ENCODE measurements at regions not wholly inside any gene's neighbourhood (a gene's known extent, or its start where the extent isn't known, plus 50 kb on each side); places are given as distances from the start of the nearest gene placed in this dataset.

DNA sequence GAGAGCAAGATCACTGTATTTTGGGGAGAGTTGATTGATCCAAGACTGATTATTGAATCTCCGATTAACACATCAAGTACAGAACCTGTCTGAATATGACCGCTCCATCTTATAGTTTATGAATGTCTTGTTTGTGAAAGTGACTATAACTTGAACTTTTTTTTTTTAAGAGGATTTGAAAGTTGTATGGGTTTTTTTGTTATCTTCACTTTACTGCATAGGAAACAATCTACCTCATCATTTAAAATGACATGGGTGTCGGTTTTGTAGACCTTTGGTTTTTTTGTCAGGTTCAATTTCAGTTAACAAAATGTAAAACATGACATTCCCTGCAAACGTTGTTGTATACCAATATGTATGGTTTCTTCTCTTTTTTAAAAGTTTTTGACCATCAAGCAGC lies 103.0 kb upstream of the NUDT6 start:
- FAIRE-seq (no peak), DNase-seq (ENCODE audit: low spot score) (no peak)

DNA sequence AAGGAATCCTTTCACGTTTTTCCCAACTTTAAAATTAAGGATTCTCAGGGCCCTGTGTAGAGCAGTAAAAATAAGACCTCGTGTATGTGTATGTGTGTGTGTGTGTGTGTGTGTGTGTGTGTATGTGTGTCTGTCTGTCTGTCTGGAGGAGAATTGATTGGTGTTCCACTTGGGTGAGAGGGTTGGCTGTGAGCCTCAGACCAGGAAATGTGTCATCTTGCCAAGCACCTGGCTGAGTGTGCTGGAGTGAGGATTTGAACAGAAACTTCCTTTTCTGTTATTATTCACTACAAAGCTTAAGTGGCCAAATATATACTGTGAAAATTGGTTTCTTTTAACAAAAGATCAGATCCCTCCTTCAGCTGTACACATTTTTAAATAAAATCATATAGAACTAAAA lies 103.6 kb upstream of the NUDT6 start:
- FAIRE-seq (peak; percentile 86), DNase-seq (ENCODE audit: low spot score) (peak; percentile 67)

DNA sequence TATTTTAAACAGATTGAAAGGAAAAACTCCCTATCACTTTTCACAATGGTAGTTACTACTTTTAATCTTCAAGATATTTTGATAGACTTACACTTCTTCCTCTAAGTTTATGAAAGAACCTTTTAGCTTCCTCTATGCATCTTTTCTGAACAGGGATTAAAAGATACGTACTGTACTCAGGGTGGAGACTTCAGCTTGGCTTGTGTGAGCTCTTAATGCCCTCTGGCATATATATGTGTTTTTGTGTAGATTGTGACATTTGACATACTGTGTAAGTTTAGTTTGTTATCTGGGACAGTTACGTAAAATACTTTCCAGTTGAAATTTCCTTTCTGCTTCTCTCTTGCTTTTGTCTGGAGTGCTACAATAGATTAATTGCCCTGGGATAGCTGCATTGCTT lies 109.3 kb upstream of the NUDT6 start:
- DNase-seq (ENCODE audit: low spot score) (no peak), FAIRE-seq (no peak)

DNA sequence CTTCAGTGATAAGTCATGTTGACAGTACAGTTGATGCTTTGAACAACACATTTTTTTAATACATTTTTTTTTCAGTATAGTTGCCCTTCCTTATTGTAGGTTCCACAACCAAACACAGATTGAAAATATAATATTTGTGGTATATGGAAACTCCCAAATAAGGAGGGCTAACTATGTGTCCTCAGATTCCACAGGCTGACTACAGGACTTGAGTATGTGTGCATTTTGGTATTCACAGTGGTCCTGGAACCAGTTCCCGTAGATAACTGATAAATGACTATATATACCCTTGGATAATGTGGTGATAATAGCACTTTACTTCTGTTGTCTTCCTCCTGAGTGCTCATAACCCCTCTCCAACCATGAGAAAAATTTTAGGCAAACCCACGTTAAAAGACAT lies 111.6 kb upstream of the NUDT6 start:
- no peak for DNase-seq (ENCODE audit: low spot score)
- FAIRE-seq = no peak

DNA sequence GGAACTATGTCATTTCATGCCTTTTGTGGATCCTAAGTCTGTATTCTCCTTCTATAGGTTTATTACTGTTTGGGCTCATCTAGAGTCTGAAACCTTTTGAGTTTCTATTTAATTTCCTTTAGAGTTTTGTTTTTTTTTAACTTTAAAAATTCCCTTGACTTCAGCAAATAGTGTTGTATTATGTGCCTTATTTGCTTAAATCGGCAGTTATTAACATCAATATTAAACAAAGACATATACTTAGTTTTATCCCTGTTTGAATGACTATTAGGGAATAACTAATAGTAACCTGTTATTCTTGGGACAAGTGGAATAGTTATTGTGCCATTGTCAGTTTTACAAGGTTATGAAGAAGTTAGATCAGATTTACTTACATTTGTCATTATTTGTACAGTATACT lies 112.8 kb upstream of the NUDT6 start:
- no peak for DNase-seq (ENCODE audit: low spot score)
- no peak for FAIRE-seq

DNA sequence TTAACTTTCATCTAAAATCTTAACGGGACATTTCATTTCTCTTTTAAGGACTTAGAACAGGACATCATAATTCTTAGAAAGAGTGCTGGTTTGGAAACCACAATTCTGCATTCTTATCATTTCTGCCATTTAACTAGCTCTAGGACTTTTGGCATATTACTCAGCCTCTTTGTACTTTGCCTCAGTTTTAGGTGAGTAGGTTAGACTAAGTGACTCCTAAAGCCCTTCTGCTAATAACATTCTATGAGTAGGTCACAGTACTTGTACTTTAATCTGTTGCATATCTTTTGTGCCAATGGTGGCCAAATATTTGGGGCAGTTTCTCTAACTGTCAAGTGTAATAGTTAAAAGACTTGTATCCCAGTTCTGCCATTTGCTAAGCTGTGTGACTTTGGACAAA lies 115.4 kb upstream of the NUDT6 start:
- peak; percentile 72 for FAIRE-seq
- DNase-seq (ENCODE audit: low spot score) = peak; percentile 44

DNA sequence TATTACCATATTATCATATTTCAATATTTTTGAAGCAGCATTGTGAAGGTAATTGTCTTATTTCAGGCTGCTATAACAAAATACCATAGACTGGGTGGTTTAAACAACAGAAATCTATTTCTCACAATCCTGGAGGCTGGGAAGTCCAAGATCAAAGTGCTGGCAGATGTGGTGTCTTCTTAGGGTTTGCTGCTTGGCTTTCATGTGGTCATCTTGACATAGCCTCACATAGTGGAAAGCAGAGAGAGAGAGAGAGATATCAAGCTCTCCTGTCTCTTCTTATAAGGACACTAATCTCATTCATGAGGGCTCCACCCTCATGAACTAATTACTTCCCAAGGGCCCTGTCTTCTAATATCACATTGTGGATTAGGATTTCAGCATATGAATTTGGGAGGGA lies 119.7 kb upstream of the NUDT6 start:
- FAIRE-seq = no peak
- DNase-seq (ENCODE audit: low spot score) = no peak

DNA sequence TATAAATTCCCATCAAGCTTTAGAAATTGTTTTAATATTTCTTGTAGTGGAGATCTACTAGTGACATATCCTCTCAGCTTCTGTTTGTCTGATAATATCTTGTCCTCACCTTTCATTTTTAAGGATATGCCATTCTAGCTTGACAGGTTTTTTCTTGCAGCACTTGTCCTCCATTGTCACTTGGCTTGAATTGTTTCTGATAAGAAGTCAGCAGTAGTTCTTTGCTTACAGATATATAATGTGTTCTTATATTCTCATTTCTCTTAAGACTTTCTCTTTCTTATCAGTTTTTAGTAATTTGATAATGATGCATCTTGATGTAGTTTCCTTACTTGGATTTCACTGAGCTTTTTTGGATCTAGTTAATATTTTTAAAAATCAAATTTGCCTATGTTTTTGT lies 120.6 kb upstream of the NUDT6 start:
- DNase-seq (ENCODE audit: low spot score) (no peak), FAIRE-seq (no peak)

DNA sequence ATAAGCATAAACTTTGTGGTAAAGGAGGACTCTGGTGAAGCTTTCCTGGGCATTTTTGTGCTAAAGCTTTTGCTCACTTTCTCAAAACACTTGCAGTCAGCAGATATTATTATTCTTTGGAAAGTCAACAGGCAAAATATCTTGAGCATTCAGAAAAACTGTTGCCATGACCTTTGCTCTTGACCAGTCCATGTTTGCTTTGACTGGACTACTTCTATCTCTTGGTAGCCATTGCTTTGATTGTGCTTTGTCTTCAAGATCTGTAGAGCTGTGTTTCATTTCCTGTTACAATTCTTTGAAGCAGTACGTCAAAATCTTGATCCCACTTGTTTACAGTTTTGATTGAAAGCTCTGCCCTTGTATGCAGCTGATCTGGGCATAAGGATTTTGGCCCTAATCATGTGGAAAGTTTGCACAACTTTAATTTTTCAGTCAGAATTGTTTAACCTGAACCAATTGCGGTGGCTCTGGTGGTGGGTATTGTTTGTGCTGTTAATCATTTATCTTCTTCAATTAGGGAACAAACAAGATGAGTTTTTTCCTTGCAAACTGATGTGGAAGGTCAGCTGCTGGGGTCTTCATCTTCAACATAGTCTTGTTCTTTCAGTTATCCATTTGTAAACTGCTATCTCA lies 121.5 kb upstream of the NUDT6 start:
- FAIRE-seq (no peak), DNase-seq (ENCODE audit: low spot score) (no peak)

DNA sequence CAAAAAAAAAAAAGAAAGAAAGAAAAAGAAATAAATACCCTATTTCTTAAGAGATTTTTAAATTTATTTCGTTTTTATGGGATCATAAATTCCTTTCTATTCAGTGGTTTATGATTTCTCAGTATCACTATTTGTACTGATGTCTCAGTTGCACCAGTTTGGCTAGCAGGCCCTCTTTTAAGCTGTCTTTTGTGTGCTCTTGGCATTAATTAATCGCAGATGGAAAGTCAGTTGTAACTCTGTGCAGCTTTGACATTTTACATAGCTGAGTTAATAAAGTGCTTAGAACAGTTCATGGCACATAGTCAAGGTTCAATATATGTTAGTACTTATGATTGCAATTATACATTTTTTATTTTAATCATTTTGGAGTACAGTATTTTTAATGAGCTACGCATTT lies 123.7 kb upstream of the NUDT6 start:
- DNase-seq (ENCODE audit: low spot score) (no peak), FAIRE-seq (no peak)

DNA sequence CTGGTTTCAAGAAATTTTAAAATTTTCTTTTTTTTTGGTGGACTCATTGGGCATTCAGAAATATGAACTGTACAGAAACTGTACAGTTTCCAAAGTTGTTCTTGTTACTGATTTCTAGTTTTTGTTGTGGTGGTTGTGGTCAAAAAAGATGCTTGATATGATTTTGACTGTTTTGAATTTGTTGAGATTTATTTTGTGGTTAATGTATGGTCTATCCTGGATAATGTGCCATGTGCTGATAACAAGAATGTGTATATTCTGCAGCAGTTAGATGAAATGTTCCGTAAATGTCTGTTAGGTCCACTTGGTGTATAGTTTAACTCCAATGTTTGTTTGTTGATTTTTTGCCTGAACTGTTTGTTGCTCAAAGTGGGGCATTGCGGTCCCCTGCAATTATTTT lies 127.6 kb upstream of the NUDT6 start:
- DNase-seq (ENCODE audit: low spot score) (no peak), FAIRE-seq (no peak)

DNA sequence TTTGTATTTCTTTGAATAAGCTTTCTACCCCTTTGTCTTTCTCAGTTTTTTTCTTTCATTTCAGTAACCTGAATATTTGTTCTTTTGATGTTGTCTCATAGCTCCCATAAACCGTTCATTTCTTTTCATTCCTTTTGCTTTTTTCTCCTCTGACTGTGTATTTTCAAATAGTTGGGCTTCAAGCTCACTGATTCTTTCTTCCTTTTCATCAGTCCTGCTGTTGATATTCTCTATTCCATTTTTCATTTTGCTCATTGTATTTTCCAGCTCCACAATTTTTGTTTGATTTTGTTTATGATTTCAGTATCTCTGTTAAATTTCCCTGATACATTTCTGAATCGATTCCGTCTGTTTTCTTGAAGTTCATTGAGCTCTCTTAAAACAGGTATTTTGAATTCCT lies 129.6 kb upstream of the NUDT6 start:
- DNase-seq (ENCODE audit: low spot score) (no peak), FAIRE-seq (no peak)

DNA sequence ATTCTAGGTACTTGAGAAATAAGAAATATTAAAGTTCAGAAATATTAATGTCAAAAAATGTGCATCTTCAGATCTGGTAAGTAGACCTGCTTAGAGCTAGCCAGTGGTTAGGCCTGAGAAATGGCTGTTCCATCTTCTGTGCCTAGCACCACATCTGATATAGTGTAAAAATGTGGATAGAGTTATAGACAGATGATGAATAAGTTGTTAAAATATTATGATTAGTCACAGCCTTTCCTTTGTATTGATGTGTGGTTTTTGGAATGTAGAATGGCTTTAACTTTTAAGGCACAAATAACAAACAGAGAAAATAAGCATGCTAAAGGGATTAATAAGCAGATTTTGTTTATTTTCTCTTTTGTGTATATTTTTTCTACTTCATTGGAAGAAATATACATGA lies 133.5 kb upstream of the NUDT6 start:
- FAIRE-seq = no peak
- no peak for DNase-seq (ENCODE audit: low spot score)

DNA sequence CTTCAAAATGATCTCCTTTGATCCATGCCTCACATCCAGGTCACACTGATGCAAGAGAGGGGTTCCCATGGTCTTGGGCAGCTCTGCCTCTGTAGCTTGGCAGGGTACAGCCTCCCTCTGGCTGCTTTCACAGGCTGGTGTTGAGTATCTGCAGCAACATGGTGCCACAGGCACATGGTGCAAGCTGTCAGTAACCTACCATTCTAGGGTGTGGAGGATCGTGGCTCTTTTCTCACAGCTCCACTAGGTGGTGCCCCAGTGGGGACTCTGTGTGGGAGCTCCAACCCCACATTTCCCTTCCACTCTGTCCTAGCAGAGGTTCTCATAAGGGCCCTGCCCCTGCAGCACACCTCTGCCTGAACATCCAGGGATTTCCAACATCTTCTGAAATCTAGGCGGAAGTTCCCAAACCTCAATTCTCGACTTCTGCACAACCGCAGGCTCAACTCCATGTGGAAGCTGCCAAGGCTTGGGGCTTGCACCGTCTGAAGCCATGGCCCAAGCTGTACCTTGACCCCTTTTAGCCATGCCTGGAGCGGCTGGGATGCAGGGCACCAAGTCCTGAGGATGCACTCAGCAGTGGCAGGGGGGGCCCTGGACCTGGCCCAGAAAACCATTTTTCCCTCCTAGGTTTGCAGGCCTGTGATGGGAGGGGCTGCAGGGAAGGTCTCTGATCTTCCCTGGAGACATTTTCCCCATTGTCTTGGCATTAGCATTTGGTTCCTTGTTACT lies 137.8 kb upstream of the NUDT6 start:
- DNase-seq (ENCODE audit: low spot score) (no peak), FAIRE-seq (no peak)

DNA sequence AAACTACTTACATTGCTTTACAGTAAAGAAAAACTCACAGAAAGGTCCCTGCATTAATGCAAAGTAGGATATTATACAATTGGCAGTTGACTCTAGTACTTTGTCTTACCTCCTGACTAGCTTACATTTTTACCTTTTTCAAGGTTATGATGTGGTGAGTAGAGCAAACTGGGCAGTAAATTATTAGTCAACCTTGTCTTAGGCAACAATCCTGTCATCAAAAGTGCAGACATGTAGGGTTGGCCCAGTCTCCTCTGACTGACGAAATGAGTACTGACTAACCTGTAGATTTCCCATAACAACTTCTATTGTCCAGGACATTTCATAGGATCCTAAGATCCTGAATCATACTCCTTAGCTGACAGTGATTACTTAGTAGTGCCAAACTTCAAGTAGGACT lies 142.0 kb upstream of the NUDT6 start:
- peak; percentile 50 for DNase-seq (ENCODE audit: low spot score)
- FAIRE-seq = peak; percentile 44

DNA sequence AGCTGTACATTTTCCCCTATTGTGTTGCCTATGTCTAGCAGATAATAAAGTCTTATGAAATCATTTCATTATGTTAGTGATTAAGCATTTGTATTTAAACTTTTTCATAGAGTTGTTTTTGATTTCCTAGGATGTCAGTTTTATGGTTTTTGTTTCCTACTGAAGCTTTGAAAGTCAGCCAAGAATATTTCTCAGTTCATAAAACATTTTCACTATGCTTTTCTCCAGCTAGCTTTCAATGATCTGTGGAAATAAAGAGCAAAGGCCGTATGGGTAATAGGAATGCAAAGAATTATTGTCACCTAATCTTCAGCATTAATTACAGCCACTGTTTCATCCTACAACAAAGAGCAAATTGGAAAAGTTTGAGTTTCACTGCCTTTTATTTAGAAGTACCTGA lies 145.7 kb upstream of the NUDT6 start:
- FAIRE-seq = no peak
- no peak for DNase-seq (ENCODE audit: low spot score)

DNA sequence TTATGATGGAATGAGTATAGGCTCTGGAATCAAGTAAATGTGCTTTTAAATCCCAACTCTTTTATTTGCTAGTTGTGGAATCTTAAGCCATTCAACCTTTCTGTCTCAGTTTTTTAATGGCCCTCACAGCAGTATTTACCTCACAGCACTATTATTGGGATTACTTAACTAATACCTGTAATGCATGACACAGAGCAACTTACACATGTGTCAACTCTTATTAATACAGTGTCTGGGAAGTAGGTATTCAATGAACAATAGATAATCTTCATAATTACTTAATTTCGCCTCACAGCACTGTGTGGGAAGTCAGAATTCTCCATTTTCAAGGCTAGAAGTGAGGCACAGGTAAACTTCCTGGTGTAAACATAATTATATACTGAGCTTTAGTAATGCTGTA lies 149.7 kb upstream of the NUDT6 start:
- no peak for FAIRE-seq
- no peak for DNase-seq (ENCODE audit: low spot score)

DNA sequence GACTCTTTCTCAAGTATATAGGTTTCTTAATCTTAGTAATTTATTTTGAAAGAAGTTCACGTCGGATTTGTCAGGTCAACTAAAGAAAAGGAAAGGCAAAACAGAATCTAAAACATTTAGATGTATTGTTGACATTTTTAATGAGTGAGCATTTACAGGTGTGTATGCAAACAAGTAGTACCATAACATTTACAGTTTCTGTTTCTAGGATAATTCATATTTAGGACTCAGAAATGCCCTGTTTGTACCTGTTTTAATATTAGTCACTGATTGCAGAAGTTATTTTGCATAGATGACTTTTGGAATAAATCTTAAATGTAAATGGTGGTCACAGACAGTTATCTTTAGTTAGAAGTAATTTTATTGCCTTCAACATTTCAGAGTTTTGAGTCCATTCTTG lies 151.3 kb upstream of the NUDT6 start:
- FAIRE-seq (no peak), DNase-seq (ENCODE audit: low spot score) (no peak)

DNA sequence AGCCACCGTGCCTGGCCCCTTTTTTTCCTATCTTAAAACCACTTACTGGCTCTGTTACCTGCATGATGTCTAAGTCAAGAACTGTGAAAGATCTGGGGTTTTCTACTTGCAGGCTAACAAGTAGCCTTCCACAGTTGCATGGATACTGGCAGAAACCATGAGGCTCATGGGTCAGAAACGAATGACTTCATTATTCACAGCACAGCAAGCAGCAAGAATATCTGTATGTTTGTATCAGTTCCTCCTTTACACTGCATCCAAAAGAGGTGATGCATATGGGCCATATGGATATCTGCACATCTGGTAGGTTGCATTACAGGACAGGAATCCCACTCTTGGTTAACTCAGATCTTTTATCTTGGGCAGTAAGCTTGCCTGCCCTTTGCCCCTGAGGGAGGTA lies 154.9 kb upstream of the NUDT6 start:
- FAIRE-seq = no peak

DNA sequence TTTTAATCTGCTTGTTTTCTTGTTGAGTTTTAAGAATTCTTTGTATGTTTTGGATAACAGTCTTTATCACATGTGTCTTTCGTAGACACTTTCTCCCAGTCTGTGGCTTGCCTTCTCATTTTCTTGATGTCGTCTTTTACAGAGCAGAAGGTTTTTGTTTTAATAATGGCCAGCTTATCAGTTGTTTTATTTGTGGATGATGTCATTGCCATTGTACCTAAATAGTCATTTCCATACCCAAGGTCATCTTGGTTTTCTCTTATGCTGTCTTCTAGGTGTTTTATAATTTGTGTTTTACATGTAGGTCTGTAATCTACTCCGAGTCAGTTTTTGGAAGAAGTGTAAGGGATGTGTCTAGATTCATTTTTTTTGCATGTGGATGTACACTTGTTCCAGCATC lies 159.6 kb upstream of the NUDT6 start:
- FAIRE-seq (no peak), DNase-seq (ENCODE audit: low spot score) (no peak)

More for the DNA sequence above, 154.9 kb upstream of the NUDT6 start:
- DNase-seq (ENCODE audit: low spot score) = no peak

DNA sequence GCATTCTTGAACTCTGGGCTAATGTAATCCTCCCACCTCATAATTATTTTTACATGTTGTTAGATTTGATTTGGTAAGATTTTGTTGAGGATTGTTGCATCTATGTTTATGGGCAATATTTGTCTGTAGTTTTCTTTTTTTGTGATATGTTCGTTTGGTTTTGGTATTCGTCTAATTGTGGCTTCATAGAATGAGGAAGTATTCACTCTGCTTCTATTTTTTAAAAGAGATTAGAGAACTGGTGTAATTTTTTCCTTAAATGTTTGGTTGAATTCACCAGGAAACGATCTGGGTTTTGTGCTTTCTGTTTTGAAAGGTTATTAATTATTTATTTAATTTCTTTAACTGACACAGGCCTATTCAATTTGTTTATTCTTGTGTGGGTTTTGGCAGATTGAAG lies 161.2 kb upstream of the NUDT6 start:
- FAIRE-seq (no peak), DNase-seq (ENCODE audit: low spot score) (no peak)

DNA sequence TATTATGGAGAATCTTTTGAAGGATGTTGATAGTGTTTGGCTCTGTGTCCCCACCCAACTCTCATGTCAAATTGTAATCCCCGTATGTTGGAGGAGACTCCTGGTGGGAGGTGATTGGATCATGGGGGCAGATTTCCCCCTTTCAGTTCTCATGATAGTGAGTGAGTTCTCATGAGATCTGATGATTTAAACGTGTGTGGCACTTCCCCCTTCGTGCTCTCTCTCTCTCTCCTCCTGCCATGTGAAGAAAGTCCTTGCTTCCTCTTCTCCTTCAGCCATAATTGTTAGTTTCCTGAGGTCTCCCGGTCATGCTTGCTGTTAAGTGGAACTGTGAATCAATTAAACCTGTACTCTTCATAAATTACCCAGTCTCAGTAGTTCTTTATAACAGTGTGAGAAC lies 166.1 kb upstream of the NUDT6 start:
- DNase-seq (ENCODE audit: low spot score) (no peak), FAIRE-seq (no peak)

DNA sequence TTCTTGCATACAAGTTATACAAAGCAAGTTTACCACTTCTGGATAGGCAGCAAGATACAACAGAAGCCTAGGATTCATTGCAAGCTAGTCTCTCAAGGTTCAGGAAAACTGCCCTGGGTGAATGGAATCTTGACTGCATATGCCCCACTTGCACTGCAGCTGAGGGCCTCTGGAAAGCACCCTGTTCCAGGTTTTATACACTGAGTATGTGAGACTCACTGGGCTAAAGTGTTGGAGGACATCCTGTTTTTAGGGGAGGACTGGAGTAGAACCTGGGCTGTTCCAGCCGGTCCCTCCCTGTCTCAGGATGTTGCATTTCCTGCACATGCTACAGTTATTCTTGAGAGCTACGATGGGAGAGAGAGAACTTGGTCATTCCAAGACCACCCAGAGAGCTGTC lies 168.5 kb upstream of the NUDT6 start:
- DNase-seq (ENCODE audit: low spot score) = no peak
- no peak for FAIRE-seq

DNA sequence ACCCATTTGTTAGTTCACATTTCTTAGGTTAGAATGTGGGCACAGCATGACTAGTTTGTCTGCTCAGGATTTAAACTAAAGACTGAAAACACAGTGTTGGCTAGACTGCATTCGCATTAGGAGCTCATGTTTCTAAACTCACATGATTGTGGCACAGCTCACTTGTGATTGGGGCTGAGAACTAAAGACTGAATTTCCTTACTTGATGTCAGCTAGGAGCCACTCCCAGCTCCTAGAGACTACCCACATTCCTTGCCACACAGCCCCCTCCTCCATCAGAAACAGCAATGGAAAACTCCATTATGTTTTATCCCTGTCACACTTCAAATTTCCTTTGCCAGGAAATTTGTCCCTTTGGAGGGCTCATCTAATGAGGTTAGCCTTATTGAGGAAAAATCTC lies 170.2 kb upstream of the NUDT6 start:
- FAIRE-seq (no peak), DNase-seq (ENCODE audit: low spot score) (no peak)

Data from RCC 7860 (cell line).